ENCODE measurements at regions not wholly inside any gene's neighbourhood (a gene's known extent, or its start where the extent isn't known, plus 50 kb on each side); places are given as distances from the start of the nearest gene placed in this dataset.

GRCh38 chr18:40417501-40417900 lies 1537.5 kb upstream of the PIK3C3 start:
- H3K27me3 ChIP-seq (ENCODE audit: low read length), result no peaks in the 10 kb centered on the region
- no peaks in the 10 kb centered on the region for H3K9me3 ChIP-seq (ENCODE audit: insufficient read depth, low read length)
- H3K9me2 ChIP-seq (replicated peaks; ENCODE audit: insufficient read depth, low read length), result no peaks in the 10 kb centered on the region
- H4K20me1 ChIP-seq (ENCODE audit: low read depth, low read length), result no peaks in the 10 kb centered on the region
- TF ChIP-seq EZH2phosphoT487 (conservative IDR thresholded peaks at IDR 0.05; ENCODE audit: low read length) (no peak), CTCF (IDR thresholded peaks at IDR 0.05; ENCODE audit: insufficient read depth, low read length, poor library complexity, severe bottlenecking) (no peak)
- no peak overlapping the region for H3K27ac ChIP-seq (ENCODE audit: low read depth, low read length)
- H3K4me2 ChIP-seq (ENCODE audit: low read depth, low read length, poor library complexity, severe bottlenecking), result no peak overlapping the region
- H3K9ac ChIP-seq (ENCODE audit: low read length), result no peak overlapping the region
- no peak overlapping the region for H3K4me3 ChIP-seq (ENCODE audit: insufficient read depth, low read length, poor library complexity, severe bottlenecking)
- H3K36me3 ChIP-seq (ENCODE audit: low read length), result no peaks in the 10 kb centered on the region
- no peak overlapping the region for H2AFZ ChIP-seq (ENCODE audit: low read depth, low read length, severe bottlenecking)
- H3F3A ChIP-seq (ENCODE audit: insufficient read depth), result no peaks in the 10 kb centered on the region
- H3K79me2 ChIP-seq (ENCODE audit: insufficient read depth, low read length), result no peaks in the 10 kb centered on the region

- Histone ChIP-seq H4K20me1 (ENCODE audit: low read depth, low read length) (no peaks in the 10 kb centered on the region), H3K79me2 (ENCODE audit: insufficient read depth, low read length) (no peaks in the 10 kb centered on the region), H3K36me3 (ENCODE audit: low read length) (no peaks in the 10 kb centered on the region), H3K27ac (ENCODE audit: low read depth, low read length) (no peak overlapping the region), H2AFZ (ENCODE audit: low read depth, low read length, severe bottlenecking) (no peak overlapping the region), H3F3A (ENCODE audit: insufficient read depth) (no peaks in the 10 kb centered on the region), H3K4me3 (ENCODE audit: insufficient read depth, low read length, poor library complexity, severe bottlenecking) (no peak overlapping the region), H3K4me2 (ENCODE audit: low read depth, low read length, poor library complexity, severe bottlenecking) (no peak overlapping the region), H3K9me3 (ENCODE audit: insufficient read depth, low read length) (no peaks in the 10 kb centered on the region), H3K9ac (ENCODE audit: low read length) (no peak overlapping the region), H3K9me2 (replicated peaks; ENCODE audit: insufficient read depth, low read length) (no peaks in the 10 kb centered on the region), H3K27me3 (ENCODE audit: low read length) (no peaks in the 10 kb centered on the region)
- TF ChIP-seq EZH2phosphoT487 (conservative IDR thresholded peaks at IDR 0.05; ENCODE audit: low read length) (no peak), CTCF (IDR thresholded peaks at IDR 0.05; ENCODE audit: insufficient read depth, low read length, poor library complexity, severe bottlenecking) (no peak)
Measured at GRCh38 chr18:40415821-40416220, 1539.2 kb upstream of the PIK3C3 start.

GRCh38 chr18:40415176-40415791 lies 1539.8 kb upstream of the PIK3C3 start:
- H3K9ac ChIP-seq (ENCODE audit: low read length), result no peak overlapping the region
- no peak overlapping the region for H3K4me3 ChIP-seq (ENCODE audit: insufficient read depth, low read length, poor library complexity, severe bottlenecking)
- no peaks in the 10 kb centered on the region for H3F3A ChIP-seq (ENCODE audit: insufficient read depth)
- H3K9me3 ChIP-seq (ENCODE audit: insufficient read depth, low read length), result no peaks in the 10 kb centered on the region
- H2AFZ ChIP-seq (ENCODE audit: low read depth, low read length, severe bottlenecking), result no peak overlapping the region
- H3K4me2 ChIP-seq (ENCODE audit: low read depth, low read length, poor library complexity, severe bottlenecking), result no peak overlapping the region
- TF ChIP-seq CTCF (IDR thresholded peaks at IDR 0.05; ENCODE audit: insufficient read depth, low read length, poor library complexity, severe bottlenecking) (no peak), EZH2phosphoT487 (conservative IDR thresholded peaks at IDR 0.05; ENCODE audit: low read length) (no peak)
- H4K20me1 ChIP-seq (ENCODE audit: low read depth, low read length), result no peaks in the 10 kb centered on the region
- no peaks in the 10 kb centered on the region for H3K79me2 ChIP-seq (ENCODE audit: insufficient read depth, low read length)
- no peaks in the 10 kb centered on the region for H3K9me2 ChIP-seq (replicated peaks; ENCODE audit: insufficient read depth, low read length)
- H3K27ac ChIP-seq (ENCODE audit: low read depth, low read length), result no peak overlapping the region
- no peaks in the 10 kb centered on the region for H3K27me3 ChIP-seq (ENCODE audit: low read length)
- H3K36me3 ChIP-seq (ENCODE audit: low read length), result no peaks in the 10 kb centered on the region

All from SU-DHL-6 (cell line).